Activated CD8-positive, alpha-beta T cell treated with anti-CD3 and anti-CD28 coated beads for 36 hours (primary cell): ENCODE measurements at regions not wholly inside any gene's neighbourhood (a gene's known extent, or its start where the extent isn't known, plus 50 kb on each side); places are given as distances from the start of the nearest gene placed in this dataset.

Experiments
- ATAC-seq: fragments of 200-7000 bp; cut with Tn5 transposase; one replicate; pipeline ENCODE4 v1.10.0; 2021; ENCODE audit warnings: mild to moderate bottlenecking, moderate library complexity
- CTCF ChIA-PET: fragments of 350-600 bp; sonication (Branson Sonifier 250); formaldehyde crosslinking; loops from one replicate; lab custom pipeline; 2021; ENCODE audit warnings: antibody characterized with exemption; lab: Charles Lee
- POLR2A ChIA-PET: fragments of 350-600 bp; sonication (Branson Sonifier 250); formaldehyde crosslinking; loops from one replicate; lab custom pipeline; 2021; ENCODE audit warnings: antibody characterized with exemption; lab: Charles Lee
- DNase-seq: peaks from one replicate; pipeline ENCODE4 v3.0.0-alpha.2; 2020
- H3K27ac Mint-ChIP-seq: one replicate; pipeline ENCODE4 v1.8.0; 2021; ENCODE audit warnings: mild to moderate bottlenecking, mixed read lengths
- H3K27me3 Mint-ChIP-seq: one replicate; pipeline ENCODE4 v1.8.0; 2021; ENCODE audit warnings: mixed read lengths
- H3K36me3 Mint-ChIP-seq: one replicate; pipeline ENCODE4 v1.8.0; 2021; ENCODE audit warnings: low read depth, mixed read lengths
- H3K4me1 Mint-ChIP-seq: one replicate; pipeline ENCODE4 v1.8.0; 2021; ENCODE audit warnings: low read depth, mixed read lengths
- H3K4me3 Mint-ChIP-seq: one replicate; pipeline ENCODE4 v1.8.0; 2021; ENCODE audit warnings: mild to moderate bottlenecking, moderate library complexity, mixed read lengths
- H3K9me3 Mint-ChIP-seq: one replicate; pipeline ENCODE4 v1.8.0; 2021; ENCODE audit warnings: mixed read lengths
- CTCF ChIP-seq: fragments of 200-600 bp; IDR thresholded peaks from one replicate; pipeline ENCODE4 v1.8.0; 2022; ENCODE audit warnings: antibody characterized with exemption, mild to moderate bottlenecking
- intact Hi-C: fragments of 100-400 bp; cut with micrococcal nuclease; formaldehyde crosslinking; loops from one replicate; pipeline ENCODE4 v1.10.0; 2022

DNA sequence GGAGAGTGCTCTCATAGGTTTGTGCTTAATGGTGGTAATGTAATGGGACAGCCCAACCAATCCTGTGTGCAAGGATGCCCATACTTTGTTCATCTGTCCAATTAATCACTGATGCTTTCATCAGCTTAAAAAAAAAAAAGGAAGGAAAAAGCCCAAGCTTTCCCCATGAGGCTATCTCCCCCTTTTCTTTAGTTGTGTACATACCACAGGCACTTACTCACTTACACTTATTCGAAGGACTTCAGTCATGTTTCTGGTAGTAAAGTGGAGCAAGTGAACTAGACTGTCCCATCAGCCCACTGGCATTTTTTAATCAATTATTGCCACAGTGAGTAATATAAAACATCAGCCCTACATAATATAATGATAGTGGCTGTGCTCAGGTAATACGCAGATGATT is 183.5 kb upstream of the UFM1 start:
- no peaks in the 10 kb centered on the region for H3K27me3 Mint-ChIP-seq
- intact Hi-C loops: no loop called here
- no peak for TF ChIP-seq CTCF
- no peak for ATAC-seq
- DNase-seq: no peak
- CTCF ChIA-PET: no interaction called here
- POLR2A ChIA-PET: no interaction called here
- H3K4me1 Mint-ChIP-seq: peaks cover 2% of the 10 kb centered on the region
- H3K4me3 Mint-ChIP-seq: no peak overlapping the region
- no peaks in the 10 kb centered on the region for H3K9me3 Mint-ChIP-seq
- H3K27ac Mint-ChIP-seq: no peak overlapping the region
- no peaks in the 10 kb centered on the region for H3K36me3 Mint-ChIP-seq

- H3K27ac Mint-ChIP-seq: no peak overlapping the region
- ATAC-seq (no peak), DNase-seq (no peak)
- no peak overlapping the region for H3K4me3 Mint-ChIP-seq
- POLR2A ChIA-PET: no interaction called here
- no peaks in the 10 kb centered on the region for H3K4me1 Mint-ChIP-seq
- intact Hi-C loops: no loop called here
- no peaks in the 10 kb centered on the region for H3K36me3 Mint-ChIP-seq
- H3K27me3 Mint-ChIP-seq: no peaks in the 10 kb centered on the region
- no peak for TF ChIP-seq CTCF
- CTCF ChIA-PET: no interaction called here
- peaks cover 5% of the 10 kb centered on the region for H3K9me3 Mint-ChIP-seq
These were observed 189.5 kb upstream of the UFM1 start for GRCh38 chr13:38160131-38160530.

- POLR2A ChIA-PET: no interaction called here
- no peak for DNase-seq
- Mint-ChIP-seq H3K27me3 (no peaks in the 10 kb centered on the region), H3K4me3 (no peak overlapping the region), H3K4me1 (no peaks in the 10 kb centered on the region), H3K9me3 (peaks cover 5% of the 10 kb centered on the region), H3K27ac (no peak overlapping the region), H3K36me3 (no peaks in the 10 kb centered on the region)
- no peak for TF ChIP-seq CTCF
- intact Hi-C loops: no loop called here
- ATAC-seq: no peak
- CTCF ChIA-PET: no interaction called here
These were observed 189.9 kb upstream of the UFM1 start for GRCh38 chr13:38159710-38160109.

DNA sequence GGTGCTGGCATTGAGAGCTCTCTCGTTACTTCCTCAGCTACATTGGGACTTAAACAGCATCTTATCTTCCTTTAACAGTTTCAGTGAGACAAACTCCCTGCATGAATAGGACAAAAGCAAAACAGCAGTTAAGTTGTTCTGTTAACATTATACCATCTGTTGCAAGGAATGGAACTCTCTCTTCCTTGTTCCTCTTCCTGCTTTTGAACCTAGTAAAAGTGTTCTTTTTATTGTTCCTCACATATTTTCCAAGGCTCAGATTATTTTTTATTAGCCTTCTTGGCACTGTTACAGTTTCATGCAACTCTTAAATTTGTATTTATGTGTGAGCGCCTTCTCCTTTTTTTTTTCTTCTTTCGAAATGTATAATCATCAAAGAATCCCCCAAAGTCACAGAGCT is 202.6 kb upstream of the UFM1 start:
- CTCF ChIA-PET: no interaction called here
- no peak for DNase-seq
- Mint-ChIP-seq H3K9me3 (peaks cover 14% of the 10 kb centered on the region), H3K27ac (no peak overlapping the region), H3K36me3 (no peaks in the 10 kb centered on the region), H3K4me3 (no peak overlapping the region), H3K27me3 (no peaks in the 10 kb centered on the region), H3K4me1 (no peaks in the 10 kb centered on the region)
- POLR2A ChIA-PET: no interaction called here
- intact Hi-C loops: no loop called here
- no peak for TF ChIP-seq CTCF
- no peak for ATAC-seq

DNA sequence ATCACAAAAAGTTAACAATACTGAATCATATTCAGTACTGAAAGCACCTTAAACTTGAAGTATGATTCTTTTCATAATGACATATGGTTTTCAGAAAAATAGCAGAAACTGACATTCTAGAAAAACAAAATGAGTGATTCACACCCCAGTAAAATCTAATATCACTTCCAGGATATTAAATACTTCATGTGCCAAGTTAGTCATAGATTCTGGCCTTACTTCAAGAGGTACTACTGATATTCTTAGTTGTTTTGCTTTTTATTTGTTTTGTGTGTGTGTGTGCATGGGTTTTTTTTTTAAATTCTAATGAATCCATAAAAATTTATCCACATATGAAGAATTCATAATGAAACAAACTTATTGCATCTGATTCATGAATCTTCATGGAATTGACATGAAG is 207.9 kb upstream of the UFM1 start:
- ChIA-PET POLR2A (no interaction called here), CTCF (no interaction called here)
- intact Hi-C loops: no loop called here
- no peak for TF ChIP-seq CTCF
- H3K4me1 Mint-ChIP-seq: no peaks in the 10 kb centered on the region
- DNase-seq (no peak), ATAC-seq (no peak)
- H3K27ac Mint-ChIP-seq: no peak overlapping the region
- H3K27me3 Mint-ChIP-seq: no peaks in the 10 kb centered on the region
- no peak overlapping the region for H3K4me3 Mint-ChIP-seq
- H3K36me3 Mint-ChIP-seq: no peaks in the 10 kb centered on the region
- peaks cover 4% of the 10 kb centered on the region for H3K9me3 Mint-ChIP-seq
